HCT116 (cell line): ENCODE measurements at regions not wholly inside any gene's neighbourhood (a gene's known extent, or its start where the extent isn't known, plus 50 kb on each side); places are given as distances from the start of the nearest gene placed in this dataset.
A peak's percentile ranks its signal among the peaks of the same experiment; 100 is the strongest.

Experiments used
- ATAC-seq: fragments of 200-7000 bp; cut with Tn5 transposase; 2 replicates; pipeline ENCODE4 v1.9.1; 2020; ENCODE audit warnings: mild to moderate bottlenecking, moderate library complexity
- BruUV-seq: library from RNA; stranded (reverse); fragments of 400-500 nt; replicated peaks from 2 replicates; lab custom pipeline; 2021; lab: Mats Ljungman, UMichigan
- CTCF ChIA-PET: fragments of 300-600 bp; sonication (Branson Sonifier 250); formaldehyde crosslinking; loops from one replicate; lab custom pipeline; 2021; ENCODE audit warnings: antibody characterized with exemption; lab: Charles Lee
- POLR2A ChIA-PET: fragments of 300-600, 350-600 bp; sonication (Branson Sonifier 250); formaldehyde crosslinking; loops from one replicate; lab custom pipeline; 2021; ENCODE audit warnings: antibody characterized with exemption; lab: Charles Lee
- RAD21 ChIA-PET, 2 experiments: fragments of 300-600 bp; sonication (Branson Sonifier 250); formaldehyde crosslinking; loops; one replicate each; lab custom pipeline; 2023; ENCODE audit warnings: low total read pairs in 2 of 2; ENCODE audit not compliant: uncharacterized antibody in 2 of 2, unreplicated experiment in 2 of 2, low non-redundant PET in 1 of 2; lab: Charles Lee
- DNase-seq: peaks from one replicate; pipeline ENCODE4 v3.0.0-alpha.2; 2010; ENCODE audit warnings: low read depth, low spot score
- H2AFZ ChIP-seq: fragments of 200-600 bp; shearing (Covaris generic), sonication (generic); 2 replicates; pipeline ENCODE4 v1.6.1; 2017; ENCODE audit warnings: low read depth, mixed run types, mixed read lengths, antibody characterized with exemption, low read length; ENCODE audit not compliant: poor library complexity, severe bottlenecking
- H3K27ac ChIP-seq: 2 replicates; pipeline ENCODE4 v1.5.1; 2012; ENCODE audit warnings: low read depth, low read length
- H3K27me3 ChIP-seq: fragments of 200-600 bp; sonication (generic); 2 replicates; pipeline ENCODE4 v1.6.1; 2016; ENCODE audit warnings: mixed run types, low read length, mixed read lengths; ENCODE audit not compliant: insufficient read depth
- H3K36me3 ChIP-seq, 2 experiments: fragments of 200-500 bp in 1 of 2; fragments of 200-600 bp in 1 of 2; sonication (Bioruptor generic) in 1 of 2; sonication (generic) in 1 of 2; 2 replicates each; pipeline versions ENCODE4 v1.5.1 to v1.6.1; 2014 to 2016; ENCODE audit warnings: low read length in 2 of 2, inconsistent platforms in 1 of 2, mixed read lengths in 1 of 2, mixed run types in 1 of 2; ENCODE audit not compliant: insufficient read depth in 2 of 2, control insufficient read depth in 1 of 2
- H3K4me1 ChIP-seq, 2 experiments: fragments of 200-600 bp in 1 of 2; sonication (generic) in 1 of 2; 2 replicates each; pipeline versions ENCODE4 v1.5.1 to v1.6.1; 2012 to 2017; ENCODE audit warnings: low read length in 2 of 2, inconsistent platforms in 1 of 2, mild to moderate bottlenecking in 1 of 2, mixed read lengths in 1 of 2, mixed run types in 1 of 2, moderate library complexity in 1 of 2; ENCODE audit not compliant: insufficient read depth in 2 of 2, control insufficient read depth in 1 of 2
- H3K4me2 ChIP-seq: fragments of 200-600 bp; sonication (generic); 2 replicates; pipeline ENCODE4 v1.6.1; 2017; ENCODE audit warnings: mixed run types, low read length, mixed read lengths
- H3K4me3 ChIP-seq, 2 experiments: fragments of 200-600 bp in 1 of 2; sonication (generic) in 1 of 2; replicated peaks in 1 of 2; 2 replicates each; pipeline ENCODE4 v1.5.1; 2011 to 2016; ENCODE audit warnings: low read length in 2 of 2, control low read depth in 1 of 2, low read depth in 1 of 2, mild to moderate bottlenecking in 1 of 2, mixed read lengths in 1 of 2, mixed run types in 1 of 2
- H3K79me2 ChIP-seq: fragments of 200-600 bp; sonication (generic); 2 replicates; pipeline ENCODE4 v1.6.1; 2017; ENCODE audit warnings: mild to moderate bottlenecking, mixed run types, low read length, moderate library complexity, mixed read lengths; ENCODE audit not compliant: insufficient read depth
- H3K9ac ChIP-seq: fragments of 200-600 bp; sonication (generic); 2 replicates; pipeline ENCODE4 v1.6.1; 2016; ENCODE audit warnings: low read length, mixed read lengths
- H3K9me2 ChIP-seq: fragments of 200-600 bp; sonication (generic), shearing (Covaris generic); 2 replicates; pipeline ENCODE4 v1.6.1; 2017; ENCODE audit warnings: mixed run types, mild to moderate bottlenecking, moderate library complexity; ENCODE audit not compliant: insufficient read depth
- H3K9me3 ChIP-seq, 2 experiments: fragments of 200-500 bp in 1 of 2; fragments of 200-600 bp in 1 of 2; sonication (Bioruptor generic) in 1 of 2; sonication (generic) in 1 of 2; 2 replicates each; pipeline ENCODE4 v1.6.1; 2014 to 2017; ENCODE audit warnings: low read length in 2 of 2, mixed read lengths in 2 of 2, inconsistent platforms in 1 of 2, low read depth in 1 of 2, mild to moderate bottlenecking in 1 of 2, mixed run types in 1 of 2, moderate library complexity in 1 of 2; ENCODE audit not compliant: control insufficient read depth in 1 of 2, insufficient read depth in 1 of 2
- H4K20me1 ChIP-seq: fragments of 200-600 bp; sonication (generic), shearing (Covaris generic); 2 replicates; pipeline ENCODE4 v1.6.1; 2017; ENCODE audit warnings: mixed run types, mild to moderate bottlenecking, moderate library complexity; ENCODE audit not compliant: insufficient read depth
- CBX3 ChIP-seq: IDR thresholded peaks from 2 replicates; pipeline ENCODE4 v1.6.1; 2012; ENCODE audit warnings: low read depth
- ELF1 ChIP-seq: IDR thresholded peaks from 2 replicates; pipeline ENCODE4 v1.6.1; 2012; ENCODE audit warnings: low read depth, borderline replicate concordance
- EZH2phosphoT487 ChIP-seq: fragments of 200-600 bp; IDR thresholded peaks from 2 replicates; pipeline ENCODE4 v1.6.1; 2018; ENCODE audit warnings: antibody characterized with exemption, borderline replicate concordance
- FOSL1 ChIP-seq: IDR thresholded peaks from 2 replicates; pipeline ENCODE4 v1.6.1; 2012; ENCODE audit warnings: low read depth
- JUND ChIP-seq: IDR thresholded peaks from 2 replicates; pipeline ENCODE4 v1.6.1; 2012
- MAX ChIP-seq: IDR thresholded peaks from 2 replicates; pipeline ENCODE4 v1.6.1; 2012
- SIN3A ChIP-seq: IDR thresholded peaks from 2 replicates; pipeline ENCODE4 v1.6.1; 2012; ENCODE audit warnings: low read depth
- TCF7L2 ChIP-seq: IDR thresholded peaks from 2 replicates; pipeline ENCODE4 v1.7.0; 2011; ENCODE audit warnings: borderline replicate concordance, inconsistent platforms; ENCODE audit not compliant: insufficient read depth, insufficient read length; ENCODE audit errors: extremely low read depth
- ZFX ChIP-seq: fragments of 450-650 bp; IDR thresholded peaks from 2 replicates; pipeline ENCODE4 v1.6.1; 2017
- ZNF274 ChIP-seq: fragments of 200-500 bp; sonication (Bioruptor generic); IDR thresholded peaks from 2 replicates; pipeline ENCODE4 v1.6.1; 2014; ENCODE audit warnings: mild to moderate bottlenecking, low read depth, low read length, inconsistent platforms
- intact Hi-C: fragments of 100-400 bp; cut with micrococcal nuclease; formaldehyde crosslinking; loops from 2 replicates; pipeline ENCODE4 v1.10.0; 2022
- TF ChIP-seq, protein P1 (sequence below), 3 experiments: fragments of 200-600 bp in 1 of 3; sonication (generic) in 1 of 3; IDR thresholded peaks in 2 of 3; conservative IDR thresholded peaks in 1 of 3; 2 replicates each; pipeline ENCODE4 v1.5.1; 2012 to 2017; ENCODE audit warnings: low read depth in 2 of 3, low read length in 2 of 3, antibody characterized with exemption in 1 of 3, borderline replicate concordance in 1 of 3, control low read depth in 1 of 3, mild to moderate bottlenecking in 1 of 3, mixed read lengths in 1 of 3, mixed run types in 1 of 3, moderate library complexity in 1 of 3; ENCODE audit not compliant: insufficient read depth in 1 of 3
- TF ChIP-seq, protein P2 (sequence below): IDR thresholded peaks from 2 replicates; pipeline ENCODE4 v1.6.1; 2012; ENCODE audit warnings: low read depth

DNA sequence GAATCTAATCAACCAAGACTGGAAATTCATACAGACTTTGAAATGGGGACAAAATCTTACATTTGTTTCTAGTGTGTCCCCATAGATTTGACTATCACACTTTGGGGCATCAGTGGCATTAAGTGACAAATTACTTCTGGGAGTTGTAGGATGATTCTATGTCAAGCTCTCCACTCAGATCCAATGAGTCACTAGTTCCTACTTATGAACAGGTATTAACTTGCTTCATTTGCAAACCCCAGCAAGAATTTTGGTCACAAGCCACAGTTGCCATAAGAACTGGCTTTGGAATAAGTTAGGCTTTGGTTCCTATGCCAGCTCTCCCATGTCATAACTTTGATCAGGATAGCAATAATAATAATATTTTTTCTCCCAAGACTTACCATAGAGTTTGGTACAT is 77.6 kb upstream of the PTPRK start:
- peak overlapping the region; percentile 58 for H3K4me2 ChIP-seq
- H3K4me1 ChIP-seq: peaks cover 19 to 38% of the 10 kb centered on the region in 2 experiments
- intact Hi-C loops: no loop called here
- DNase-seq (no peak), ATAC-seq (0 out of 2 replicates have a peak, but pooled peaks have one; percentile 10)
- no peaks in the 10 kb centered on the region for H3K79me2 ChIP-seq
- no TSS peak for BruUV-seq
- H3K9me3 ChIP-seq: no peaks in the 10 kb centered on the region
- no peaks in the 10 kb centered on the region for H3K9me2 ChIP-seq
- H3K27me3 ChIP-seq: no peaks in the 10 kb centered on the region
- H3K27ac ChIP-seq: no peak overlapping the region
- no peak overlapping the region for H3K9ac ChIP-seq
- no peak overlapping the region for H2AFZ ChIP-seq
- CTCF ChIA-PET: no interaction called here
- POLR2A ChIA-PET: no interaction called here
- H3K36me3 ChIP-seq: no peaks in the 10 kb centered on the region
- RAD21 ChIA-PET: no interaction called here
- H3K4me3 ChIP-seq: no peak overlapping the region
- TF ChIP-seq TCF7L2 (no peak), ZFX (no peak), ELF1 (no peak), CBX3 (no peak), MAX (no peak)
- TF ChIP-seq, protein P1, sequence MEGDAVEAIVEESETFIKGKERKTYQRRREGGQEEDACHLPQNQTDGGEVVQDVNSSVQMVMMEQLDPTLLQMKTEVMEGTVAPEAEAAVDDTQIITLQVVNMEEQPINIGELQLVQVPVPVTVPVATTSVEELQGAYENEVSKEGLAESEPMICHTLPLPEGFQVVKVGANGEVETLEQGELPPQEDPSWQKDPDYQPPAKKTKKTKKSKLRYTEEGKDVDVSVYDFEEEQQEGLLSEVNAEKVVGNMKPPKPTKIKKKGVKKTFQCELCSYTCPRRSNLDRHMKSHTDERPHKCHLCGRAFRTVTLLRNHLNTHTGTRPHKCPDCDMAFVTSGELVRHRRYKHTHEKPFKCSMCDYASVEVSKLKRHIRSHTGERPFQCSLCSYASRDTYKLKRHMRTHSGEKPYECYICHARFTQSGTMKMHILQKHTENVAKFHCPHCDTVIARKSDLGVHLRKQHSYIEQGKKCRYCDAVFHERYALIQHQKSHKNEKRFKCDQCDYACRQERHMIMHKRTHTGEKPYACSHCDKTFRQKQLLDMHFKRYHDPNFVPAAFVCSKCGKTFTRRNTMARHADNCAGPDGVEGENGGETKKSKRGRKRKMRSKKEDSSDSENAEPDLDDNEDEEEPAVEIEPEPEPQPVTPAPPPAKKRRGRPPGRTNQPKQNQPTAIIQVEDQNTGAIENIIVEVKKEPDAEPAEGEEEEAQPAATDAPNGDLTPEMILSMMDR (IDR thresholded peaks at IDR 0.05 in 2 of 3, conservative IDR thresholded peaks at IDR 0.05 in 1 of 3; ENCODE audit: borderline replicate concordance in 1 of 3, insufficient read depth in 1 of 3, low read depth in 2 of 3, low read length in 2 of 3): no peak
- no peaks in the 10 kb centered on the region for H4K20me1 ChIP-seq

DNA sequence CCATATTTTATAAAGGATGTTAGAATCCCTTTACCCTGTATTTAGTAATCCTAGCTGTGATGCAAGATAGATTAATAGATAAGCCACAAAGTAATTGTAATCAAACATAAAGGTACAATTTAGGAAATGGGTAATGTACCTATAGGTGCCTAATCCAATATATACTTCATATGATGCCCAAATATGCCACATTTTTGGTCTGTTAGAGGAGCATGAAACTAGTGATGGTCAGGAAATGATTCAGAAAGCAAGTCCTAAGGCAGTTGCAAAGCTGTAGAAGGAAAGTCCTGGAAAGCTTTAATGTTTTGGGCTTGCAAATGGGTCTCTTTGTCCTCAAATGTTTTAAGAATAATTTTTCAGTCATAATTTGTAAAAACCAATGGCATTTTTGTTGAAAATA is 76.6 kb upstream of the PTPRK start:
- Histone ChIP-seq H3K9me2 (no peaks in the 10 kb centered on the region), H3K27me3 (no peaks in the 10 kb centered on the region), H3K9me3 (no peaks in the 10 kb centered on the region), H2AFZ (no peak overlapping the region), H3K9ac (no peak overlapping the region), H4K20me1 (no peaks in the 10 kb centered on the region), H3K36me3 (no peaks in the 10 kb centered on the region), H3K4me3 (no peak overlapping the region), H3K4me1 (peaks cover 19 to 38% of the 10 kb centered on the region in 2 experiments), H3K79me2 (no peaks in the 10 kb centered on the region), H3K27ac (no peak overlapping the region), H3K4me2 (no peak overlapping the region)
- TF ChIP-seq, protein P2, sequence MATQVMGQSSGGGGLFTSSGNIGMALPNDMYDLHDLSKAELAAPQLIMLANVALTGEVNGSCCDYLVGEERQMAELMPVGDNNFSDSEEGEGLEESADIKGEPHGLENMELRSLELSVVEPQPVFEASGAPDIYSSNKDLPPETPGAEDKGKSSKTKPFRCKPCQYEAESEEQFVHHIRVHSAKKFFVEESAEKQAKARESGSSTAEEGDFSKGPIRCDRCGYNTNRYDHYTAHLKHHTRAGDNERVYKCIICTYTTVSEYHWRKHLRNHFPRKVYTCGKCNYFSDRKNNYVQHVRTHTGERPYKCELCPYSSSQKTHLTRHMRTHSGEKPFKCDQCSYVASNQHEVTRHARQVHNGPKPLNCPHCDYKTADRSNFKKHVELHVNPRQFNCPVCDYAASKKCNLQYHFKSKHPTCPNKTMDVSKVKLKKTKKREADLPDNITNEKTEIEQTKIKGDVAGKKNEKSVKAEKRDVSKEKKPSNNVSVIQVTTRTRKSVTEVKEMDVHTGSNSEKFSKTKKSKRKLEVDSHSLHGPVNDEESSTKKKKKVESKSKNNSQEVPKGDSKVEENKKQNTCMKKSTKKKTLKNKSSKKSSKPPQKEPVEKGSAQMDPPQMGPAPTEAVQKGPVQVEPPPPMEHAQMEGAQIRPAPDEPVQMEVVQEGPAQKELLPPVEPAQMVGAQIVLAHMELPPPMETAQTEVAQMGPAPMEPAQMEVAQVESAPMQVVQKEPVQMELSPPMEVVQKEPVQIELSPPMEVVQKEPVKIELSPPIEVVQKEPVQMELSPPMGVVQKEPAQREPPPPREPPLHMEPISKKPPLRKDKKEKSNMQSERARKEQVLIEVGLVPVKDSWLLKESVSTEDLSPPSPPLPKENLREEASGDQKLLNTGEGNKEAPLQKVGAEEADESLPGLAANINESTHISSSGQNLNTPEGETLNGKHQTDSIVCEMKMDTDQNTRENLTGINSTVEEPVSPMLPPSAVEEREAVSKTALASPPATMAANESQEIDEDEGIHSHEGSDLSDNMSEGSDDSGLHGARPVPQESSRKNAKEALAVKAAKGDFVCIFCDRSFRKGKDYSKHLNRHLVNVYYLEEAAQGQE: no peak
- TF ChIP-seq CBX3 (no peak), ZNF274 (no peak), ZFX (no peak), EZH2phosphoT487 (no peak), JUND (no peak), FOSL1 (no peak), SIN3A (no peak)
- CTCF ChIA-PET: no interaction called here
- BruUV-seq: no TSS peak
- intact Hi-C loops: no loop called here
- no peak for DNase-seq
- ATAC-seq: no peak
- POLR2A ChIA-PET: no interaction called here
- RAD21 ChIA-PET: no interaction called here
